ENCODE measurements at regions not wholly inside any gene's neighbourhood (a gene's known extent, or its start where the extent isn't known, plus 50 kb on each side); places are given as distances from the start of the nearest gene placed in this dataset.

DNA sequence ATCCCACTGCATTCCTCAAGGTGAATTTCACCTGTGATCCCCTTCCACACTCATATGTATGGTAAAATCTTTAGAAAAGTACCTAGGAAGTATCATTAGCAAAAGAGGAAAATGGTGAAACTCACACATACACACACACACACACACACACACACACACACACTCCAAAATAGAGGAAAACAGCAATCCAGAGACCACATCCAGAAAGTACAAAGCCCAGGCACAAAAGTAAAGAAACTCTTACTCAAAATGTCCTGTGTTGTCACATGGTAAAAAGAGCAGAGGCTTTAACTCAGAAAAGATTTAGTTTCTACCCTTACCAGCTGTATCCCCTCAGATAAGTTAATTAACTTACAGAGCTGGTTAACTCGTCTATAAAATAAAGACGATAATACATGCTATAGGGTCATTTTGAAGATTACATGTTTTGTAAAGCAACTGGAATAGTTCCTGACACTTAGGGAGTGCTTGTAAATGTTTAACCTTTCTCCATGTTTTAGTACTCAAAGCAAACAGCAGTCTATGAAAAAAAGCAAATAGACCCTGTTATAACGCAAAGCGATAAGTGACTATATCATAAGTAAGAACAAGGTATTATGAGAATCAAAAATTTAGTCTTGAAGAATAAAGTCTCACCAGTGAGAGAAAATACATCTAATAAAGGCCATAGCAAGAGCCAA is 360.0 kb upstream of the LRATD1 start:
- no peak for DNase-seq (ENCODE audit: low spot score)
- Histone ChIP-seq H3K9me3 (peaks cover 0 to 9% of the 10 kb centered on the region in 2 donors), H3K27me3 (no peaks in the 10 kb centered on the region), H3K36me3 (no peaks in the 10 kb centered on the region), H3K27ac (no peak overlapping the region), H3K4me3 (no peak overlapping the region), H3K4me1 (no peaks in the 10 kb centered on the region)
- TF ChIP-seq, protein P1, sequence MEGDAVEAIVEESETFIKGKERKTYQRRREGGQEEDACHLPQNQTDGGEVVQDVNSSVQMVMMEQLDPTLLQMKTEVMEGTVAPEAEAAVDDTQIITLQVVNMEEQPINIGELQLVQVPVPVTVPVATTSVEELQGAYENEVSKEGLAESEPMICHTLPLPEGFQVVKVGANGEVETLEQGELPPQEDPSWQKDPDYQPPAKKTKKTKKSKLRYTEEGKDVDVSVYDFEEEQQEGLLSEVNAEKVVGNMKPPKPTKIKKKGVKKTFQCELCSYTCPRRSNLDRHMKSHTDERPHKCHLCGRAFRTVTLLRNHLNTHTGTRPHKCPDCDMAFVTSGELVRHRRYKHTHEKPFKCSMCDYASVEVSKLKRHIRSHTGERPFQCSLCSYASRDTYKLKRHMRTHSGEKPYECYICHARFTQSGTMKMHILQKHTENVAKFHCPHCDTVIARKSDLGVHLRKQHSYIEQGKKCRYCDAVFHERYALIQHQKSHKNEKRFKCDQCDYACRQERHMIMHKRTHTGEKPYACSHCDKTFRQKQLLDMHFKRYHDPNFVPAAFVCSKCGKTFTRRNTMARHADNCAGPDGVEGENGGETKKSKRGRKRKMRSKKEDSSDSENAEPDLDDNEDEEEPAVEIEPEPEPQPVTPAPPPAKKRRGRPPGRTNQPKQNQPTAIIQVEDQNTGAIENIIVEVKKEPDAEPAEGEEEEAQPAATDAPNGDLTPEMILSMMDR (IDR thresholded peaks at IDR 0.05): no peak

DNA sequence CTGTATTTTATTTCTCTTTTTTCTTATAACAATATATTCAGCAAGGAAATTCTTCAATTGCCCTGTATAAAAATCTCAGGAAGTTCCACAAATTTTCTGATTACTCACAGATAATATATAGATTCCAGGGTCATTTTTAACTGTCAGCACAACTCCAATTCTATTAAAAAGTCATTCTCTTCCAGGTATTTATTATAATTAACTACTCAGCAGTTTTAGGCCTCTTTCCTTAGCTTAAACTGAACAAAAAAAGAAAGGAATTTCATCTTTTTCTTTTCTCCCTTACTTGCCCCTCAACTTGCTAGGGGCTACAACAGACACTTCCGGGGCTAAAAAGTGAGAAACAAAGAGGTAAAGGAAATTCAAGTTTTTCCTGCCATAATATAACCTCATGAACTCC is 358.9 kb upstream of the LRATD1 start:
- DNase-seq (ENCODE audit: low spot score): no peak
- Histone ChIP-seq H3K27ac (no peak overlapping the region), H3K27me3 (no peaks in the 10 kb centered on the region), H3K4me3 (no peak overlapping the region), H3K4me1 (no peaks in the 10 kb centered on the region), H3K9me3 (peaks cover 0 to 19% of the 10 kb centered on the region in 2 donors), H3K36me3 (no peaks in the 10 kb centered on the region)
- TF ChIP-seq, protein P1 (IDR thresholded peaks at IDR 0.05): no peak

GRCh38 chr2:14284244-14284643 is 348.3 kb upstream of the LRATD1 start:
- H3K36me3 ChIP-seq: no peaks in the 10 kb centered on the region
- H3K27ac ChIP-seq: no peak overlapping the region
- no peaks in the 10 kb centered on the region for H3K9me3 ChIP-seq
- no peaks in the 10 kb centered on the region for H3K4me1 ChIP-seq
- no peaks in the 10 kb centered on the region for H3K27me3 ChIP-seq
- no peak for DNase-seq (ENCODE audit: low spot score)
- TF ChIP-seq, protein P1 (IDR thresholded peaks at IDR 0.05): no peak
- H3K4me3 ChIP-seq: no peak overlapping the region

DNA sequence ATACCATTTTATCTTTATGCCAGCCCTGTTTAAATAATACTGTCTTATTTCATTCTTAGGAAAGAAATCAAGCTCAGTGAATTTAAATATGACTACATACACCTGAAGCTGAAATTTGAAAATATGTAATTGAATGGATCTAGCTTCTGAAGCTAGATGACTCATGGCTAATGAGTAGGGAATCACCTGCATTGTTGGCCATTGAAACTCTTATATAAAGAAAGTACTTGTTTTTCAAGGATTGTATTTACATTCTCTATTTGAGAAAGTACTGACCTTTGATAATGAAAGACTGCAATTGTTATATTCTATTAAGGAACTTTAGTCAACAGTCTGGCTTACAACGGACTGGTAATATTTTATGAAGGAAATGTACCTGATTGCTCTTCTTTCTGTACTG is 346.7 kb upstream of the LRATD1 start:
- Histone ChIP-seq H3K4me1 (no peaks in the 10 kb centered on the region), H3K36me3 (no peaks in the 10 kb centered on the region), H3K9me3 (no peaks in the 10 kb centered on the region), H3K27ac (no peak overlapping the region), H3K27me3 (no peaks in the 10 kb centered on the region), H3K4me3 (no peak overlapping the region)
- DNase-seq (ENCODE audit: low spot score): no peak
- TF ChIP-seq, protein P1 (IDR thresholded peaks at IDR 0.05): no peak

GRCh38 chr2:14288016-14288415 is 344.5 kb upstream of the LRATD1 start:
- TF ChIP-seq, protein P1 (IDR thresholded peaks at IDR 0.05): no peak
- H3K27me3 ChIP-seq: no peaks in the 10 kb centered on the region
- no peaks in the 10 kb centered on the region for H3K9me3 ChIP-seq
- no peak overlapping the region for H3K4me3 ChIP-seq
- no peaks in the 10 kb centered on the region for H3K36me3 ChIP-seq
- no peaks in the 10 kb centered on the region for H3K4me1 ChIP-seq
- no peak for DNase-seq (ENCODE audit: low spot score)
- no peak overlapping the region for H3K27ac ChIP-seq

DNA sequence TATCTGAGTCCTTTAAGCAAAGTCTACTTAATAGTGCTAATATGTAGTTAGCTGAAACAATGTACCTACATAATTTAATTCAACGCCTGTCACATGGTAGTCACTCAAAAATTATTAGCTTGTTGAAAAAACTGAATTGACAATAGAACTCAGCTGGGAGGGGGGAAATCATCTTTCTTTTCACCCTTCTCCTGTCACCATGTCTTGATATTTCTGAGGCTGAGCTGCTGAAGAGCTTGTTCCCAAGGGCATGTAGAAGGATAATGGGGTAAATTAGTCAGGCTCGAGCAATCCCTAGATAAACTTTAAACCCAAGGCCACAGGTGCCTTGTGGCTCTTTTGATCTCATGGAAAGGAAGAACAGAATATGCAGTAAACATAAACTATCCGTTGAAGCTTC is 339.6 kb upstream of the LRATD1 start:
- no peaks in the 10 kb centered on the region for H3K36me3 ChIP-seq
- TF ChIP-seq, protein P1 (IDR thresholded peaks at IDR 0.05): no peak
- H3K27ac ChIP-seq: no peak overlapping the region
- DNase-seq (ENCODE audit: low spot score): no peak
- no peaks in the 10 kb centered on the region for H3K27me3 ChIP-seq
- no peak overlapping the region for H3K4me3 ChIP-seq
- no peaks in the 10 kb centered on the region for H3K9me3 ChIP-seq
- H3K4me1 ChIP-seq: no peaks in the 10 kb centered on the region
